SIG-M5 treated with dmso at 0.1 percent for 504 hours (cell line): ENCODE measurements at regions not wholly inside any gene's neighbourhood (a gene's known extent, or its start where the extent isn't known, plus 50 kb on each side); places are given as distances from the start of the nearest gene placed in this dataset.

Source experiments
- DNase-seq: peaks from one replicate; lab custom pipeline; 2025; ENCODE audit not compliant: unreplicated experiment; lab: John Stamatoyannopoulos, UW

DNA sequence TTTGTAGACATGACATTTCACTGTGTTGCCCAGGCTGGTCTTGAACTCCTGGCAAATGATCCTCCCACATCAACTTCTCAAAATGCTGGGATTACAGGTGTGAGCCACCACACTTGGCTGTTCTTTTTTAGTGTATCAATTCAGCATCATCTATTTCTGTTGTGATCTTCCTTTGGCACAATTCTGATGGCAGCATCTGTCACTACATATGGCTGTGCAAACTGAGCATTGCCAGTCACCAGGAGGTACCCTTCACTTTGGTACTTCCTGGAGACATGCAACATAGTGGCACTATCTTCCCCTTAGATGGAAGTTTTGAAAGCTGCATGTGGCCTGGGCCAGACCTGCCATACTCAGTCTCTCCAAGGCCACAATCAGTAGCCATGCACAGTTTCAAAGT is 467.1 kb upstream of the TMPO start:
- no peak for DNase-seq

DNA sequence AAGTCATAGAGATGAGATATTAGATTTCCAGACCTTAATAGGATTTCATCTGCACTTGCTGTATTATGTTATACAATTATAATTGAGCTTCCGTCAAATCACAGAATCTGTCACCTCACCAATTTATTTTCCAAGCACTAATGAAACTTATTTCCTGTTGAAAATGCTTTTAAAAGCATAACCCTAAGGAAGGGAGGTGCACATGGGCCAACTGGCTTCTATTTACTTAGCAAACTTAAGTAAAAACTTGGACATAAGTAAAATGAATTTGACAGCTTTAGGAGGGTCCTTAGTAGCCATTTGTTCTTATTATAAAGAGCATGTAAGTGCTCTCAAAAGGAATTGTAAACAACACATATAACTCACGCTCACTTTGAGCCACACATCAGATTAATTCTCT is 462.2 kb upstream of the TMPO start:
- no peak for DNase-seq

DNA sequence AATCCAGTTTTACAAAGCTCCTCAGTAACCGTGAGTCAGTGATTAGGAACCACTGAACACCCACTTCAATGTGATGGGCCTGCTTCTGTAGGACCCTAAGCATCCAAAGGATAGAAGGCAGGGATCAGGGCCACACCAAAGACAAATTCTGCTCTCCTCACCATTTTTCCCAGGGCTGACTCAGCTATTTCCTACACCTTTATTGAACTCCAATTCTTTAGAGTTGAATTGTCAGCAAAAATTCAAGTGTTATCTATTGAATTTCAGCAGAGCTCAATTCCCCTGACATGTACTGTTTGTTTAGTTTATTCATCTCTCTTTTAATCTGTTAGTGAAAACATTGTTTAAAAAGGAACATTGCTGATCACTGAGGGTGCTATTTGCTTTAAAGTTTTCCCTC is 457.7 kb upstream of the TMPO start:
- no peak for DNase-seq

DNA sequence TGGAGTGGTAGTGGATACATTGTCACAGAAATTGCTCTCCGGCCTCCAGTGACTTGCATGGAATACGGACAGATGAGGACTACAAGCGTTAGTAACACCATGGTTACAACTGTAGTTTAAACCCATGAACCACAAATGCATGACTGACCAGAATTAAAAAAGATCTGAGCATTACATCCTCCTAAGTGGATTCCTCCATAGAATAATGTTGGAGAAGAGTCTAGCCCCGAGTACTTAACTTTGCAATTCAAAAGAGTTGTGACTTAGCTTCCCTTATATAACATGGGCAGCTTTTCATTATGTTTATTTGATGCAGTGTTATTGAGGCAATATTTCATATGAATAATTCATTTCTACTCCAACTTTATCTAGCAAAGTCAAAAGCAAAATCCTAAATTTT is 457.2 kb upstream of the TMPO start:
- no peak for DNase-seq

DNA sequence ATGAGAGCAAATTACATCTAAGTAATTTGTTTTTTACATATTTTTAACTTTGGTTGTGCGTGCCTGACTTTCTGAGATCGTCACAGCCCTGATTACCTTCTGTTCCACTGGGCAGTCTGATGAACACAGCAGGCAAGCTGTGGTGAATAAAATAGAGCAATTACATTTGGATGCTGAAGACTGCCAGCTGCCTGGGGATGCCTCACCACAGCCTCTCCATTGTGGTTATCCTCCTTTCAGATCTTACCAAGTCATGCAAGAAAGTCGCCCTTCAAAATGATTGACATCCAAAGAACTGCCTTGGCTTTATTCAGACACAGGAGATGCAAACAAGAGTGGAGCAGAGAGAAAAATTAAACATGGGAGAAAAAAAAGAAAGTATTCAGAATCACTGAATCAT is 456.6 kb upstream of the TMPO start:
- no peak for DNase-seq

DNA sequence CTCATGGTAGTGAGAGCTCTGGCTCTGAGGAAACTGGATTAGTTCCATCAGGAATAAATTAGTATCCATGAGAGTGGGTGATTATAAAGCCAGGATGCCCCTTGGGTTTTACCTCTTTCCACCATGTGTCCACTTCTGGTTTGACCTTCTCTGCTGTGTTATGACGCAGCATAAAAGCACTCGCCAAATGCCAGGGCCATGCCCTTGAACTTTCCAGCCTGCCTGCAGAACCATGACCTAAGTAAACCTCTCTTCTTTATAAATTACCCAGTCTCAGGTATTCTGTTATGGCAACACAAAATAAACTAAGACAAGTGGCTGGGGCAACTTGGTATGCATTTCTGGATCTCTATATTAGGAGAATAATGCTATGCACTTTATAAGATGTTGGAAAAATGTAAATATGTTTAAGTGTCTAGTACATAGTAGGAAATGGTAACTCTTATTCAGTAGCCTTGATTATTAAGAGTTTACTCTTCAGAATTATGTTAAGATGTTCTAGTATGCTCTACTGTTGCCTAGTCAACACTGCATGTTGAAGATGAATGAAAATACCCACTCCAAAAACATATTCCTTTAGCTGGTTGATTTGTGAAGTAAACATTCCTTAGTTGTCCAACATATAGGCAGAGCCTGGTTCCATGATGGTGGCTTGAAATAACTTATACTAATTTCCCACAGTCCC is 455.6 kb upstream of the TMPO start:
- DNase-seq = no peak

DNA sequence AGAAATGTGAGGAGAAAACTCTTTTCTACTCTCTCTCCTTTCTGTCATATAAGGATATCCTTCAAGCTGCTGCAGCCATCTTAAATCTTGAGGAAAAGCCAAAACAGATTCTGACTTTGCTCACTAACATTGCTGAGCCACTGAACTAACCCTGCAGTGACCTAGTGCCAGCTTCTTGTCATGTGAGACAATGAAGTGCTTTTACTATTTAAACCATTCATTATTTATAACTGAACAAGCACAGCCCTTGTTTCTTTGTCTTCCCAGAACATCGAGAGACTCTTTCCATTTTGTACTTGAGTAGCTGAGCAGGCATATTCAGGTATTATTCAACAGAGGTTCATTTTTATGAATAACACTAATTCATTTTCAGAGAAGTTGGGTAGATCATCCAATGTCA is 455.0 kb upstream of the TMPO start:
- DNase-seq = no peak

DNA sequence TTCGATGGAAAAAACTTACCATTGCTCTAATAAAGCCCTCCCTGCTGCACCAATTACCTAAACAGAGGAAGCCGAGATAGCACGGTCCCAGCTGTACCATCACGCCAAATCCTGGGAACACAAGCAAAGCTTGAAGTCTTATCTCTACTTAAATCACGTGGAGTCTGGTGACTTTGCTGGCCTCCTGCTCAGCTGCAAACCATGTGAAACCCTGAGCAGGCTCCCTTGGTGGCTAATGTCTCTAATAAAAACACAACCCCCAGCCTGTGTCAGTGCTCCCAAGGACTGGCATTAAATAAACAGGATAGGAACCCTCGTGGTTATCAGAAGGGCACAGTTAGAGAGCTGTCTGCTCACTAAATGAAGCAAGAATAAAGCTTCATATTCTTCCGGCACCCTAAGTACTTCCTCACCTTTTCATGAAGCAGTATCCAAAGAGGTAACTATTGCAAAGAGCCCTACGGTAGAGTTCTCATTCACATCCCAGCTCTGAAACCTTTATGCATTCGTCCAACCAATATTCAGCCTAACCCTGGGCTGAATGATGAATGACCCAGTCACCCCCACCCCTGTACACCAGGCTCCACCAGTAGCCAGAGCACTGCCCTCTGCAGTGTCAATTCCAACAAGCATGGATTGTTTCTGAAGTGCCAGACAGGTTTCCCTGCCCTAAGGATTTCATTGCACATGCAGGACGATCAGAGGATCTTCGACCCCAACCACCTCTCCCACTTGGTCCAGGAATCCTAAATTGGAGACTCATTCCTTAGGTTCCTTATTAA is 452.7 kb upstream of the TMPO start:
- no peak for DNase-seq

DNA sequence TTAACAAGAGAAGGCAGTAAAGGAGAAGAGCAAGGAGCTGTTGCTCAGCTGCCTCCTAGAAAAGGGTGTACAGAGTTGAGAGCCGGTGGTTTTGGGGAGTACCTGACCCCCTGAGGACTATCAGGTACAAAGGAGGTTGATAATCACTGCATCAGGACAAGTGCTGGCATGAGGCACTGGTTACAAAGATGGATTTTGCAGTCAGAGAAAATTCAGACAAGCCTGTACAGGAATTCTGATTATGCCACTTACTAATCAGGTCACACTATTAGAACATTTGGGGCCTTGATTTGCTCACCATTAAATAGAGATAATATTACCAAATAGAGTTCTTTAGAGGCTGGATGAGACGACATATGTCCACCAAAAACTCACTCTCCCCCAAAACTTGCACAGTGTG is 450.9 kb upstream of the TMPO start:
- no peak for DNase-seq

DNA sequence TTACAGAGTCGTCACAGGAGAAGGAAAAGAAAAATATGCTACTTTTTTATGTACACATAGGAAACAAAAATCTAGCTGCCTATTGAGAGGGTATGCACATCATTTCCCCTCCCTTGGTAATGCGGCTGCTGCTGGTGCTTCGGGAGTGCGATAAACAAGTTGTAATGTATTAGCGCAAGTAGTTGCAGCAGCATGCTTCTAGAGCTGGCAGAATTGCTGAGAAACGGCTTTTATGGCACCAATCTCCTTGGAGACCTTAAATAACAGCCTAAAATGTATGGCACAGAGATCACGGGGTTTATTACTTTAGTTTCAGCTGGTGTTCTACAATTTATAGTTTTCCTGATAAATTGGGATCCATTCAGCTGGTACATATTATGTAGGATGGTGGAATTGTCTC is 447.6 kb upstream of the TMPO start:
- DNase-seq = no peak

DNA sequence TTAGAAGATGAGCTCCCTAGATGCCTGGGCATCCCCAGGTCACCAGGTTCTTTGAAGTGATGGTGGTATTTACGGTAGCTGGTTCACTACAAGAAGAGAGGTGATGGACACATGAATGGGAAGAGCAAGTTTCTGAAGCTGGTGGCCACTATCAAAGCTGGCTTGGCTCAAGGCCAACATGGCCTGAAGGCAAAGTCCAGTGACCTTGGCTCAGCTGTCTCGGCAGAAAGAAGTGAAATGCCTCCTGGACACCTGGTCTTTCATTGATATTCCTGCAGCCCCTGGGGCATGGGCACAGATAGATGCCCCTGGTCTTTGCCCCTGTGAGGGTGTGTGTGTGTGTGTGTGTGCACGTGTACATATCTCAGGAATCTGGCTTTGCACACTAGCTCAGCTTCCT is 441.8 kb upstream of the TMPO start:
- DNase-seq = no peak

DNA sequence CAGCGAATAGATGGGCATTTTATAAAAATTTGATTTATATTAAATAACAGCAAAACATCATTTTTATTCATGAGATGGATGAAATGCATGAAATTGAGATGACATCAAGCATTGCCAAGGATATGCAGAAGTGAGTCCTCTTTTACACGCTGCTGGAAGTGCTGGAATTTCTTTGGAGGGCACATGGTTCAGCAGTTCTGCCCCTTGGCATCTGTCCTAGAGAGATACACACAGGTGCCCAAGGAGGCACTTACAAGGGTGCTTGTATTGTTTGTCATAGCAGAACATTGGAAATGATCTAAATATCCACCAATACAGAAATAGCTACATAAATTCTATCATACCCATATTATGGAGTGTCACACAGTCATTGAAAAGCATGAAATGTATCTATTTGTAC is 441.1 kb upstream of the TMPO start:
- no peak for DNase-seq

DNA sequence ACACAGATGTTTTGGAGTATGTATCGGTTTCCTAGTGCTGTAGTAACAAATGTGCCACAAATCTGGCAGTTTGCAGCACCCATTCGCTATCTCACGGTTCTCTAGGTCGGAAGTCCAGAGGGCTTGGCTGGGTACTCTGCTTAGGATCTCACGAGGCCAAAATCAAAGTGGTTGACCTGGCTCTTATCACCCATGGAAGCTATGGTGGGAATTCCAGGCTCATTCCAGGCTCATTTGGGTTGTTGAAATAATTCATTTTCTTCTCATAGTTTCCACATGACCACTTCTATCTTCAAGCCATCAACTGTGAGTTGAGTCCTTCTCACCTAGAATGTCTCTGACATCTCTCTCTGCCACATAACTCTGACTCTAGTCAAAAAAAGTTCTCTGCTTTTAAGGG is 431.0 kb upstream of the TMPO start:
- DNase-seq = no peak

DNA sequence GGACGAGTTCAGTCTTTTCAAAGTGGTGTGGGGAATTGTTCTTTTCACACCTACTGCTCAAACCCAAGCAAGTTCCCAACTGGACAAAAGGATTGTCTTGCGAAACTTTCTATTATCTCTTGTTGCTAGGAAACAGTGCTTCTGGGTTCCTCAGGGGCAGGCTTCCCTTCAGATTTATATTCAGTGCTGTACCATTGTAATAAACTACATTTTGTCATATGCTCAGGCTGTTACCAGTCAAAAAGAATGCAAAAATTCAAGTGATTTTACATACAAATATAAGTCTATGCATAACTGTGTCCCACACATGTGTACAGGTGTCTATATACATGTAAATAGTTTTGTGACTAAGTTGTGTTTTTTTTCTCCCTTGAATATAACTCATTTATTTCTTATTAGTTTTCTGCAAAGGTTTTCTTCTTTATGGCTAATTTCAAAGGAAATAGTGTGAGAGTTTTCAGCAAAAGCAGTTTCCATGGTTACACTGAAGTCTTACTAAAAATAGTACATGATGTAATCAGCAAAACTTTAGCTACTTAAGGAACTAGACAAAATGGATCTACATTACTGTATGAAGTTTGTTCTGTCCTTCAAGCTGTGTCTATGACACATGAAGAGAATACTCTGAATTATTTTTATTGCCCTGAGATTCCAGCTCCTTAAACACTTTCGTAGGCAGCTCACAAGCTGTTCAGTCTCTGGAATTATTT is 430.2 kb upstream of the TMPO start:
- DNase-seq = no peak

DNA sequence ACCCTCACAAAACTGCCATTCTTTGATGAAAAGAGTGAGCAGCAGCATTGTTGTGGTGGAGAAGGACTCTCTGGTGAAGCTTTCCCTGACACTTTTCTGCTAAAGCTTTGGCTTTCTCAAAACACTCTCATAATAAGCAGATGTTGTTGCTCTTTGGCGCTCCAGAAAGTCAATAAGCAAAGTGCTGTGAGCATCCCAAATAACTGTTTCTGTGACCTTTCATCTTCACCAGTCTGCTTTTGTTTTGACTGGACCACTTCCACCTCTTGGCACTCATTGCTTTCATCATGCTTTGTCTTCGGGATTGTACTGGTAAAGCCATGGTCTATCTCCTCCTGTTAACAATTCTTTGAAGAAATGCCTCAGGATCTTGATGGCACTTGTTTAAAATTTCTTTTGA is 424.7 kb upstream of the TMPO start:
- no peak for DNase-seq

DNA sequence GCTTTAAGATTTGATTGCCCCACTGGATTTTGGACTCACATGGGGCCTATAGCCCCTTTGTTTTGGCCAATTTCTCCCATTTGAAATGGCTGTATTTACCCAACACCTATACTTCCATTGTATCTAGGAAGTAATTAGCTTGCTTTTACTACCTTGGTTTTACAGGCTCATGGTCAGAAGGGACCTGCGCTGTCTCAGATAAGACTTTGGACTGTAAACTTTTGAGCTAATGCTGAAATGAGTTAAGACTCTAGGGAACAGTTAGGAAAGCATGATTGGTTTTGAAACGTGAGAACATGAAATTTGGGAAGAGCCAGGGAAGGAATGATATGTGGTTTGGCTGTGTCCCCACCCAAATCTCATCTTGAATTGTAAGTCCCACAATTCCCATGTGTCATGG is 419.0 kb upstream of the TMPO start:
- no peak for DNase-seq

DNA sequence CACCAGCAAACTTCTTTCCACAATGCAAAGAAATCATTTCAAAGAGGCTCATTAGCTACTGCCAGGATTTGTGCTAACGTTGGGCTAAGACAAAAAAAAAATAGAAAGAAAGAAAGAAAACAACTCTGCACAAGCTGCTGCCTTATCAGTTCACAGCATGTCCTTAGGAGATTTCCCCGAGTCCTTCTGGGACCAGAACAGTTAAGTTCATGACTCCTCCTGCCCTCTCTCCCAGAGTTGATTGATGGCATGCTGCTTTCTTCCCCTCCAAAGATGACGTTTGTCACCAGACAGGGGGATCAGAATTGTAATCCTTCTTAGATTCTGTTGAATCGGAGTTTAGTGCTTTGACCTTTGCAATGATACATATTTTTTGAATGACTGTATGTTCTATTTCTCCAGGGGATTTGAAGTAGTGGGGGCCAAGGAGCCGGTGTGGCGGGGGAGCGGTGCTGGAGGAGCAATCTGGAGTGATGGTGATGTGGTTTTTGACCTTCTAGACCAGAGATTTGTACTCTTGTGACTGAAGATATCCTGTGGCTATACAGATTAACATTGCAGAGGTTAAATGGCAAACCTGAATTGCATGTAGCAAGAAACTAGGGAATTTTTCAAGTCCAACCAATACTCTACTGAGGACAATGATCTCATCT is 409.2 kb upstream of the TMPO start:
- DNase-seq = no peak

DNA sequence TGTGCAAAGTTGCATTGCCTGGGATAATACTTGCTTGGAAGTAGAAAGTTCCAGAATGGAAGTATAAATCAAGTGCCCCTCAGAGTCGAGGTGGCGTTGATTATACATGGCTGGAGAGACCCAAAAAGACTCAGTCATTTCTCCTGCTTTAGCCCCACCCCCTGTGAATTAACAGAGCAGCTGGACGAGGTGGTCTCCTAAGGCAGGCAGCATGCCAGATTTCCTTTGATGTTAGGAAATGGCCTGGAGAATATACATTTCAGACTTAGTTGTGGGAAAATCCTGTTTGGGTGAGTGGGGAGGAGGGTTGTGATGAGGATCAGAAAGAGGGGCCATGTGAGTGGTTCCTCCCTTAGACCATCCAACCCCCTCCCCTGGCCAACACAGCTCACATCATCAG is 406.1 kb upstream of the TMPO start:
- no peak for DNase-seq

DNA sequence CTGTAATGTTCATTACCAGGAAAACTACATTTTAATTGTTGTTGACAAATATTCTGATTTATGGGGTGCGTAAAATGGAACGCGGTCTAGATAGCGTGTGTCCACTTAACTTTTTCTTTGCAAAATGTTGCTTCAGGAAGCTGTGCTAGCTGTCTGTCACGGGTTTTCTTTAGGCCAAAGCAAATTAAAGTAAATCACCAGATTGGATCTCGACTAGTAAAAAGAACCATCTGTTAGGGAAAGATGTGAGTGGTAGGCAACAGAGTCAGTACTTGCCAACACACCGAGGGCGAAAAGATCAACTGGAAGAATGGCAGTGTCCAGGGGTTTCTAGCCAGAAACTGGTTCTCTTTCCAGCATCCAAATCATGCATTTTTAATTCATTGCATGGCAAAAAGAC is 404.9 kb upstream of the TMPO start:
- DNase-seq = no peak

DNA sequence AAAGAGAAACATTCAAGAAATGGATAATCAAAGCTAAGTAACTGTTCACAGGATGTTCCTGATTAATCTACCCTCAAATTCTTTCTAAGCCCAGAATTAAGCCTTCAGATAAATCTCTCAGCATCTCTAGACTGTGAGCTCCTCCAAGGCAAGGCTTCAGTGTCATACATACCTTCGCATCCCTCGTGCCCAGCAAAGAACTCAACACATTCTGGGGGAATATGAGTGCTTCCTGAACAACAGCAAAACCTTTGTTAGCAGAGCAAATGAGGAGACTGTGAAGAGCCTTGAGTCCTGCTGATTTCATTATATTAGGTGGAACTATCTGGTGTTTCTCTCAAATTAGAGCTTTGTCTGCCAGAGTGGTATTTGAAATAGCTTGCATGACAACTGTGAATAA is 401.8 kb upstream of the TMPO start:
- no peak for DNase-seq

DNA sequence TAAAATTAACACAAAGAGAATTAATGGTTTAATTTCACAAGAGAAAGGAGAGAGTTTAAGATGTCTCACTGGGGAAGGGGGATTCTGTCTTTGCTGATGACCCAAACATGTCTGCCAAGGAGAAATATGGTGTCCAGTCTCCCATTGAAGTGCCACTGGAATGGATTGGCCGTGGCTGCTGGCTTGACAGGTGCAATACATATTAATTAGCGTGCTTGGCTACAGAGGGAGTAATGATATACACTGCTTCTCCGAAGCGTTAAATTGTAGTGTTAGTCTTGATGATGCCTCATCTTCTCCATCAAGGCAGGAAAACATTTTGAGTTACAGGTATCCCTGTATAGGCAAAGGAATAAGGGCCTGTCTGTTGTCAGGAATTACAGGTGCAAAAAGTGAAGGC is 393.4 kb upstream of the TMPO start:
- no peak for DNase-seq

DNA sequence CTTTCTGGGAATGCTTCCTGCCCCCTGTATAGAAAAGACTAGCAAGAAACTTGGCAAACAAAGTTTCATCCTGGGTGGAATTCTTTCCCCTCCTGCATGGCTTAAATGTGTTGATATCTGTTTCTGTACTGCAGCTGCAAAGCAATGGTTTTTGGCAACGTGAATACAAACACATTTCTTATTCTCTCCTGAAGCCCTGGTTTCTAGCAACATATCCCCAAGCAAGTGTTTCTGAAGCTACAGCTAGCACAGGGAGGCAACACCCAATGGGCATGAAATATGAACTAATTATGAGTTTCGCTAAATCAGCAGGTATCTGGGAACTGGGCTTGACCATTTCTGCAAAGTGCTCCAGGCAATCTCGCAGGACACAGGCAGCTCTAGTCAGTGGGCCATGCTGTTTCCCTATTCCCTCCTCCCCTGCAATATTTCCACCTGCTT is 392.3 kb upstream of the TMPO start:
- DNase-seq = no peak
